ENCODE measurements at regions not wholly inside any gene's neighbourhood (a gene's known extent, or its start where the extent isn't known, plus 50 kb on each side); places are given as distances from the start of the nearest gene placed in this dataset.

- no peak for DNase-seq
Measured at GRCh38 chr6:10028222-10028621, 386.7 kb downstream of the TFAP2A start.

- no peak for DNase-seq
Measured at GRCh38 chr6:10019851-10020250, 395.0 kb downstream of the TFAP2A start.

- DNase-seq, result no peak
Measured at GRCh38 chr6:10014557-10014956, 400.3 kb downstream of the TFAP2A start.

- DNase-seq, result no peak
Measured at GRCh38 chr6:10000551-10000950, 414.3 kb downstream of the TFAP2A start.

- DNase-seq, result no peak
Measured at GRCh38 chr6:9999796-10000195, 415.1 kb downstream of the TFAP2A start.

- no peak for DNase-seq
Measured at GRCh38 chr6:9986273-9986672, 428.6 kb downstream of the TFAP2A start.

- no peak for DNase-seq
Measured at GRCh38 chr6:9985481-9985880, 429.4 kb downstream of the TFAP2A start.

- no peak for DNase-seq
Measured at GRCh38 chr6:9984607-9985006, 430.3 kb downstream of the TFAP2A start.

- no peak for DNase-seq
Measured at GRCh38 chr6:9983168-9983567, 431.7 kb downstream of the TFAP2A start.

GRCh38 chr6:9982215-9982614 is 432.7 kb downstream of the TFAP2A start:
- no peak for DNase-seq

- no peak for DNase-seq
Measured at GRCh38 chr6:9979996-9980395, 434.9 kb downstream of the TFAP2A start.

- DNase-seq, result no peak
Measured at GRCh38 chr6:9978480-9978879, 436.4 kb downstream of the TFAP2A start.

- DNase-seq, result no peak
Measured at GRCh38 chr6:9977411-9977810, 437.5 kb downstream of the TFAP2A start.

GRCh38 chr6:9961646-9962045 is 453.2 kb downstream of the TFAP2A start:
- no peak for DNase-seq

- no peak for DNase-seq
Measured at GRCh38 chr6:9957215-9957759, 457.6 kb downstream of the TFAP2A start.

- no peak for DNase-seq
Measured at GRCh38 chr6:9948678-9949077, 466.2 kb downstream of the TFAP2A start.

GRCh38 chr6:9943986-9944385 is 470.9 kb downstream of the TFAP2A start:
- DNase-seq, result no peak

- DNase-seq, result no peak
Measured at GRCh38 chr6:9943026-9943425, 471.8 kb downstream of the TFAP2A start.

- DNase-seq, result no peak
Measured at GRCh38 chr6:9942131-9942530, 472.7 kb downstream of the TFAP2A start.

- DNase-seq, result no peak
Measured at GRCh38 chr6:9938801-9939200, 476.1 kb downstream of the TFAP2A start.

- no peak for DNase-seq
Measured at GRCh38 chr6:9937031-9937763, 477.7 kb downstream of the TFAP2A start.

- DNase-seq, result no peak
Measured at GRCh38 chr6:9936551-9936950, 478.3 kb downstream of the TFAP2A start.

GRCh38 chr6:9933677-9934076 is 481.2 kb downstream of the TFAP2A start:
- no peak for DNase-seq

- no peak for DNase-seq
Measured at GRCh38 chr6:9927275-9927674, 487.6 kb downstream of the TFAP2A start.

GRCh38 chr6:9924971-9925370 is 489.9 kb downstream of the TFAP2A start:
- DNase-seq, result no peak
